ENCODE measurements at regions not wholly inside any gene's neighbourhood (a gene's known extent, or its start where the extent isn't known, plus 50 kb on each side); places are given as distances from the start of the nearest gene placed in this dataset.

DNA sequence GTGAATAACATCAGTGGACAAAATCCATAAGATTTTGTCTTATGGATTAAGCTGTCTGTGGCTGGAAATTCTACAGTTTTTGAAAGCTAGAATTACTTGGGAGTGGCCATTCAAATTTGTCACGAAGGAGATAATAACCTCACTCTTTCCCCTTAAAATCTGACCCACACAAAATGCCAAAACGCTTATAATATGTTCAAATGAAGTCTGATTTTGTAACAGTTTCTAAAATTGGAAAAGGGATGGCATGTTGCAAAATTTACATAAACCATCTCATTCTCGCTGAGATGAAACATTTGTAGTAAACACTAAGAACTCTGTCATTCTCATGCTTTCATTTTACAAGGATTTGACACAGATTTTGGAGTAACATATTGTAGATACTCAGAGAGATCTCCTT is 112.7 kb downstream of the GJA1 start:
- ChIA-PET CTCF (interaction anchor here (0.6 kb wide), 1 partner anchor 1274 kb away, joined by 3 read pairs; no protein-coding TSS in a partner anchor), POLR2A (no interaction called here)
- Histone ChIP-seq H3K27ac (no peak overlapping the region), H3K4me1 (peaks cover 18% of the 10 kb centered on the region), H3K4me3 (no peak overlapping the region), H3K4me2 (no peak overlapping the region), H3K9me3 (no peaks in the 10 kb centered on the region)
- TF ChIP-seq CHD2 (IDR thresholded peaks at IDR 0.05; ENCODE audit: low read length, partially characterized antibody) (no peak), KDM1A (IDR thresholded peaks at IDR 0.05; ENCODE audit: low read depth) (no peak), MYC (IDR thresholded peaks at IDR 0.05; ENCODE audit: borderline replicate concordance, low read length) (no peak), RNF2 (IDR thresholded peaks at IDR 0.05; ENCODE audit: borderline replicate concordance, low read depth) (no peak), SMC3 (IDR thresholded peaks at IDR 0.05) (no peak), CBX8 (IDR thresholded peaks at IDR 0.05) (no peak), KDM5A (IDR thresholded peaks at IDR 0.05) (no peak), TFCP2L1 (CRISPR knock-in tag; IDR thresholded peaks at IDR 0.05) (no peak), JUN (IDR thresholded peaks at IDR 0.05) (no peak)
- TF ChIP-seq, protein P1, sequence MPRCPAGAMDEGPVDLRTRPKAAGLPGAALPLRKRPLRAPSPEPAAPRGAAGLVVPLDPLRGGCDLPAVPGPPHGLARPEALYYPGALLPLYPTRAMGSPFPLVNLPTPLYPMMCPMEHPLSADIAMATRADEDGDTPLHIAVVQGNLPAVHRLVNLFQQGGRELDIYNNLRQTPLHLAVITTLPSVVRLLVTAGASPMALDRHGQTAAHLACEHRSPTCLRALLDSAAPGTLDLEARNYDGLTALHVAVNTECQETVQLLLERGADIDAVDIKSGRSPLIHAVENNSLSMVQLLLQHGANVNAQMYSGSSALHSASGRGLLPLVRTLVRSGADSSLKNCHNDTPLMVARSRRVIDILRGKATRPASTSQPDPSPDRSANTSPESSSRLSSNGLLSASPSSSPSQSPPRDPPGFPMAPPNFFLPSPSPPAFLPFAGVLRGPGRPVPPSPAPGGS (IDR thresholded peaks at IDR 0.05) = no peak
- DNase-seq (ENCODE audit: low read depth in 1 of 2, low spot score in 1 of 2) (no peak), FAIRE-seq (no peak), ATAC-seq (no peak)
- 56% methylated on average over 3 of the region's 3 CpGs for WGBS (ENCODE audit: missing lambda C conversion rate)

DNA sequence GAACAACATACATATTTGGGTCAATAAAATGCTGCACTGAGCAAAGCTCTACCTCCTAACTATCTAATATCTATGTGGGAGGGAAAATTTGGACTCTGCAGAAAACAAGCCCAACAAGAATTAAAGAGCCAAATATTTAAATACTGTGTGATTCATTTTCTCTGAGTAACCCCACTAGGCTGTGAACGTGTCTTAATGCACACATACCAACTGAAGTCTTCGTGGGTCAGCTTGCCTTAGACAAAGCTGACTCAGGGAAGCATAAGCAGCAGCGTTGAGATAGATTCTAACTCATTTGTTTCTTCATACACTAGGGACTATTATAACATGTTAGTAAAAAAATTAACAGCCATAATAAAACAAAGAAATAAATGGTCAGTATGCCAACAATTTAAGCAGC is 114.3 kb downstream of the GJA1 start:
- ATAC-seq = peak in 1 of 2 experiments; percentile 73; a peak in 2 of 6 replicates
- FAIRE-seq = no peak
- WGBS (ENCODE audit: missing lambda C conversion rate) = 3% methylated on average over 3 of the region's 3 CpGs
- TF ChIP-seq, protein P2, sequence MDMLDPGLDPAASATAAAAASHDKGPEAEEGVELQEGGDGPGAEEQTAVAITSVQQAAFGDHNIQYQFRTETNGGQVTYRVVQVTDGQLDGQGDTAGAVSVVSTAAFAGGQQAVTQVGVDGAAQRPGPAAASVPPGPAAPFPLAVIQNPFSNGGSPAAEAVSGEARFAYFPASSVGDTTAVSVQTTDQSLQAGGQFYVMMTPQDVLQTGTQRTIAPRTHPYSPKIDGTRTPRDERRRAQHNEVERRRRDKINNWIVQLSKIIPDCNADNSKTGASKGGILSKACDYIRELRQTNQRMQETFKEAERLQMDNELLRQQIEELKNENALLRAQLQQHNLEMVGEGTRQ (IDR thresholded peaks at IDR 0.05) = no peak
- no peak for TF ChIP-seq BHLHE40 (IDR thresholded peaks at IDR 0.05; ENCODE audit: low read depth, low read length)
- peak; percentile 2 for TF ChIP-seq MAFK (IDR thresholded peaks at IDR 0.05; ENCODE audit: partially characterized antibody)
- POLR2A ChIA-PET = no interaction called here
- peak overlapping the region; percentile 56 for H3K4me2 ChIP-seq
- H3K4me3 ChIP-seq = no peak overlapping the region
- DNase-seq (ENCODE audit: low read depth in 1 of 2, low spot score in 1 of 2) = peak in 1 of 2 experiments; percentile 5
- CTCF ChIA-PET = interaction anchor here (1.0 kb wide), 1 partner anchor 115 kb away, joined by 3 read pairs; no protein-coding TSS in a partner anchor
- H3K4me1 ChIP-seq = peaks cover 13% of the 10 kb centered on the region
- H3K9me3 ChIP-seq = no peaks in the 10 kb centered on the region
- 0 out of 6 replicates have a peak overlapping the region, but pooled peaks of 1 of the 2 experiments have one; percentile 26 for H3K27ac ChIP-seq

DNA sequence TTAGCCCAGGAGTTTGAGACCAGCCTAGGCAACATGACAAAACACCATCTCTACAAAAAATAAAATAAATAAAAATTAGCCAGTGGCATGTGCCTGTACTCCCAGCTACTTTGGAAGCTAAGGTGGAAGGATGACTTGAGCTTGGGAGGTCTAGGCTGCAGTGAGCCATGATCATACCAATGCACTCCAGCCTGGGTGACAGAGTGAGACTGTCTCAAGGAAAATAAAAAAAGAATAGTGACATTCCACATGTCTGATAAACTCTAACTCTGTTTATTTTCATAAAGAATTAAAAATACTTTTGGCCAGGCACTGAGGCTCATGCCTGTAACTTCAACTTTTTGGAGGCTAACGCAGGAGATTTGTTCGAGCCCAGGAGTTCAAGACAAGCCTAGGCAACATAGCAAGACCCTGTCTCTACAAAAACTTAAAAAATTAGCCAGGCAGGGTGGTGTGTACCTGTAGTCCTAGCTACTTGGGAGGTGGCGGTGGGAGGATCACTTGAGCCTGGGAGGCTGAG is 115.1 kb downstream of the GJA1 start:
- ATAC-seq (no peak), FAIRE-seq (no peak), DNase-seq (ENCODE audit: low read depth in 1 of 2, low spot score in 1 of 2) (no peak)
- no peaks in the 10 kb centered on the region for H3K9me3 ChIP-seq
- WGBS (ENCODE audit: missing lambda C conversion rate) = 90% methylated on average over 3 of the region's 3 CpGs
- CTCF ChIA-PET = no interaction called here
- no peak for TF ChIP-seq CEBPB (IDR thresholded peaks at IDR 0.05)
- TF ChIP-seq HEYL (CRISPR knock-in tag; IDR thresholded peaks at IDR 0.05) = no peak
- TF ChIP-seq HOXA7 (CRISPR knock-in tag; IDR thresholded peaks at IDR 0.05) = no peak
- TF ChIP-seq RAD21 (conservative IDR thresholded peaks at IDR 0.05 in 1 of 2, IDR thresholded peaks at IDR 0.05 in 1 of 2) = no peak
- no peak for TF ChIP-seq FOSB (CRISPR knock-in tag; IDR thresholded peaks at IDR 0.05)
- TF ChIP-seq JUN (IDR thresholded peaks at IDR 0.05) = no peak
- TF ChIP-seq RARB (CRISPR knock-in tag; IDR thresholded peaks at IDR 0.05) = no peak
- TF ChIP-seq SREBF2 (IDR thresholded peaks at IDR 0.05) = no peak
- TF ChIP-seq, protein P3, sequence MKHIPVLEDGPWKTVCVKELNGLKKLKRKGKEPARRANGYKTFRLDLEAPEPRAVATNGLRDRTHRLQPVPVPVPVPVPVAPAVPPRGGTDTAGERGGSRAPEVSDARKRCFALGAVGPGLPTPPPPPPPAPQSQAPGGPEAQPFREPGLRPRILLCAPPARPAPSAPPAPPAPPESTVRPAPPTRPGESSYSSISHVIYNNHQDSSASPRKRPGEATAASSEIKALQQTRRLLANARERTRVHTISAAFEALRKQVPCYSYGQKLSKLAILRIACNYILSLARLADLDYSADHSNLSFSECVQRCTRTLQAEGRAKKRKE (CRISPR knock-in tag; IDR thresholded peaks at IDR 0.05; ENCODE audit: low read depth) = no peak
- no peak for TF ChIP-seq ZSCAN20 (CRISPR knock-in tag; IDR thresholded peaks at IDR 0.05)
- TF ChIP-seq NPAS2 (CRISPR knock-in tag; IDR thresholded peaks at IDR 0.05; ENCODE audit: borderline replicate concordance) = no peak
- no peak for TF ChIP-seq TP53 (CRISPR knock-in tag; IDR thresholded peaks at IDR 0.05)
- TF ChIP-seq MAZ (IDR thresholded peaks at IDR 0.05; ENCODE audit: borderline replicate concordance, low read depth, low read length) = no peak
- TF ChIP-seq, protein P4, sequence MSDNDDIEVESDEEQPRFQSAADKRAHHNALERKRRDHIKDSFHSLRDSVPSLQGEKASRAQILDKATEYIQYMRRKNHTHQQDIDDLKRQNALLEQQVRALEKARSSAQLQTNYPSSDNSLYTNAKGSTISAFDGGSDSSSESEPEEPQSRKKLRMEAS (IDR thresholded peaks at IDR 0.05) = no peak
- TF ChIP-seq, protein P5, sequence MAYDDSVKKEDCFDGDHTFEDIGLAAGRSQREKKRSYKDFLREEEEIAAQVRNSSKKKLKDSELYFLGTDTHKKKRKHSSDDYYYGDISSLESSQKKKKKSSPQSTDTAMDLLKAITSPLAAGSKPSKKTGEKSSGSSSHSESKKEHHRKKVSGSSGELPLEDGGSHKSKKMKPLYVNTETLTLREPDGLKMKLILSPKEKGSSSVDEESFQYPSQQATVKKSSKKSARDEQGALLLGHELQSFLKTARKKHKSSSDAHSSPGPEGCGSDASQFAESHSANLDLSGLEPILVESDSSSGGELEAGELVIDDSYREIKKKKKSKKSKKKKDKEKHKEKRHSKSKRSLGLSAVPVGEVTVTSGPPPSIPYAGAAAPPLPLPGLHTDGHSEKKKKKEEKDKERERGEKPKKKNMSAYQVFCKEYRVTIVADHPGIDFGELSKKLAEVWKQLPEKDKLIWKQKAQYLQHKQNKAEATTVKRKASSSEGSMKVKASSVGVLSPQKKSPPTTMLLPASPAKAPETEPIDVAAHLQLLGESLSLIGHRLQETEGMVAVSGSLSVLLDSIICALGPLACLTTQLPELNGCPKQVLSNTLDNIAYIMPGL (CRISPR knock-in tag; IDR thresholded peaks at IDR 0.05; ENCODE audit: borderline replicate concordance) = no peak
- no peak overlapping the region; the same call in 2 of the 3 replicates for H3K4me2 ChIP-seq
- peak overlapping the region in 1 of 2 experiments; percentile 55; a peak in 1 of 6 replicates for H3K27ac ChIP-seq
- POLR2A ChIA-PET = no interaction called here
- no peak overlapping the region for H3K4me3 ChIP-seq
- H3K4me1 ChIP-seq = peaks cover 13% of the 10 kb centered on the region

Measured in A549 (cell line).